GM12892 (cell line): ENCODE measurements at regions not wholly inside any gene's neighbourhood (a gene's known extent, or its start where the extent isn't known, plus 50 kb on each side); places are given as distances from the start of the nearest gene placed in this dataset.
"Not testable (repeated sequence)": the region's sequence is repeated elsewhere in the genome, so short reads cannot be mapped to it uniquely, and the experiment has no call there.

Source experiments
- DNase-seq: peaks from one replicate; pipeline ENCODE4 v3.0.0; 2011; ENCODE audit not compliant: insufficient read length
- FAIRE-seq: peaks from 2 replicates; lab custom pipeline; 2011; peaks lifted over from hg19 to GRCh38; lab: Jason Lieb, UNC
- POLR2A ChIP-seq: IDR thresholded peaks from 2 replicates; pipeline ENCODE4 v1.6.1; 2011; ENCODE audit warnings: low read depth, low read length, control low read depth
- POLR2AphosphoS5 ChIP-seq: IDR thresholded peaks from 2 replicates; pipeline ENCODE4 v1.6.1; 2011; ENCODE audit warnings: low read depth, low read length, control low read depth
- TAF1 ChIP-seq: IDR thresholded peaks from 2 replicates; pipeline ENCODE4 v1.6.1; 2011; ENCODE audit warnings: low read depth, mild to moderate bottlenecking, control low read depth, low read length, borderline replicate concordance

- TF ChIP-seq POLR2AphosphoS5 = no peak
- no peak for TF ChIP-seq TAF1
- no peak for TF ChIP-seq POLR2A
- FAIRE-seq (no peak), DNase-seq (no peak)
Observed at GRCh38 chr18:9003406-9004100, 98.9 kb upstream of the NDUFV2 start.

DNA sequence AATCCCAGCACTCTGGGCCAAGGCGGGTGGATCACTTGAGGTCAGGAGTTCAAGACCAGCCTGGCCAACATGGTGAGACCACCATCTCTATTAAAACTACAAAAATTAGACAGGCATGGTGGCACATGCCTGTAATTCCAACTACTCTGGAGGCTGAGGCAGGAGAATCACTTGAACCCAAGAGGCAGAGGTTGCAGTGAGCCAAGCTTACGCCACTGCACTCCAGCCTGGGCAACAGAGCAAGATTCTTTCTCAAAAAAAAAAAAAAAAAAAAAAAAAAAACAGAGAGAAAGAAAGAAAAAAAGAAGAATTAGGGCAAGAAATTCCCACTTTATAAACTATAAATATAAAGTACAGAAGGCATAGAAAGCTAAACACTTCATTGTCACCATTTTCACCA is 98.2 kb upstream of the NDUFV2 start:
- DNase-seq = not testable (repeated sequence)
- peak; percentile 44 for FAIRE-seq

GRCh38 chr18:9007700-9008099 is 94.8 kb upstream of the NDUFV2 start:
- FAIRE-seq, DNase-seq: not testable (repeated sequence)

DNA sequence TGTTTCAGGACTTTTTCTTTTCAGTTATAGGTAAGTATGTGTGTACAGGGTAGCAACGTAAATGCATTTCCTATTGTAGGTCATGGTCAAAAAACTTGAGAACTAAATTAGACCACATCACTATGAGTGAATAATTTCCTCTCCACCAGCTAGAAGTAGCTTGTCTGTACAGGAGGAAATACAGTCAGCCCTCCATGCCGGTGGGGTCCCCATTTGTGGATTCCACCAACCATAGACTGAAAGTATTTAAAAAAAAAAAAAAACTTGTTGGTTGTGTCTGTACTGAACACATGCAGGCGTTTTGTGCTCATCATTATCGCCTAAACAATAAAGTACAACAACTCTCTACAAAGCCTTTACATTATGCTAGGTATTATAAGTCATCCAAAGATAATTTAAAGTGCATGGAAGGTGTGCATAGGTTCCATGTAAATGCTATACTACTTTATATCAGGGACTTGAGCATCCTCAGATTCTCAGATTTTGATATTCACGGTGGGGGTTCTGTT is 94.2 kb upstream of the NDUFV2 start:
- FAIRE-seq = no peak
- TF ChIP-seq POLR2AphosphoS5 (no peak), POLR2A (no peak), TAF1 (no peak)
- no peak for DNase-seq

DNA sequence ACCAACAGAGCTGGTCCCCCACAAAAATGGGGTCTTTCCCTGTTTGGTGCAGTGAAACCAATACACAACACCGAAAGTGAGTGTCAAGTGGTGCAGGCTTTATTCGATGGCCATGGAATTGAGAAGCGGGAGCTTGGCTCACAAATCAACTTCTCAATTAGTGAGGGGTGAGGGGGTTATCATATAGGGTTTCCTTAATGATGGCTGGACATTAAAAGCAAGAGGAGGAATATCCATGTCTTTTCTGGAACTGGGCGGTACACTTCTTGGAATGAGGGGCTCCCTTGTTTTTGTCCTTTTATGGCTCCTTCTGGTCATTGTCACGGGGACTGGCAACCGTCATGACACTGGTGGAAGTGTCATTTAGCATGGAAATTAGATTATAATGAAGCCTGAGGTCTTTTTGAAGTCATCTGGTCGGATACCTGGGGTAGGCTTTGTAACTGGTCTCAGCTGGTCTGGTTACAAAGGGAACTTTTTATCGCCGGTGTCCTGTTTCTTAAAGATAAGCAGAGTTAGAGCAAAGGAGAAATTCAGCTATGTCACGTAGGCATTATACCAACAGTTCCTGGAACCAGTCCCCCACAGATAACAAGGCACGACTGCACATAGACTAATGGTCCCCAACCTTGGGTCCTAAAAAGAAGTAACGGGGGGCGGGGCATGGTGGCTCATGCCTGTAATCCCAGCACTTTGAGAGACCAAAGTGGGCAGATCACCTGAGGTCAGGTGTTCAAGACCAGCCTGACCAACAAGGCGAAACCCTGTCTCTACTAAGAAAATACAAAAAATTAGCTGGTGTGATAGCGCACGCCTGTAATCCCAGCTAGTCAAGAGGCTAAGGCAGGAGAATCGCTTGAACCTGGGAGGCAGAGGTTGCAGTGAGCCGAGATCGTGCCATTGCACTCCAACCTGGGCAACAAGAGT is 93.5 kb upstream of the NDUFV2 start:
- FAIRE-seq (no peak), DNase-seq (no peak)
- TF ChIP-seq POLR2A (no peak), TAF1 (no peak), POLR2AphosphoS5 (no peak)

DNA sequence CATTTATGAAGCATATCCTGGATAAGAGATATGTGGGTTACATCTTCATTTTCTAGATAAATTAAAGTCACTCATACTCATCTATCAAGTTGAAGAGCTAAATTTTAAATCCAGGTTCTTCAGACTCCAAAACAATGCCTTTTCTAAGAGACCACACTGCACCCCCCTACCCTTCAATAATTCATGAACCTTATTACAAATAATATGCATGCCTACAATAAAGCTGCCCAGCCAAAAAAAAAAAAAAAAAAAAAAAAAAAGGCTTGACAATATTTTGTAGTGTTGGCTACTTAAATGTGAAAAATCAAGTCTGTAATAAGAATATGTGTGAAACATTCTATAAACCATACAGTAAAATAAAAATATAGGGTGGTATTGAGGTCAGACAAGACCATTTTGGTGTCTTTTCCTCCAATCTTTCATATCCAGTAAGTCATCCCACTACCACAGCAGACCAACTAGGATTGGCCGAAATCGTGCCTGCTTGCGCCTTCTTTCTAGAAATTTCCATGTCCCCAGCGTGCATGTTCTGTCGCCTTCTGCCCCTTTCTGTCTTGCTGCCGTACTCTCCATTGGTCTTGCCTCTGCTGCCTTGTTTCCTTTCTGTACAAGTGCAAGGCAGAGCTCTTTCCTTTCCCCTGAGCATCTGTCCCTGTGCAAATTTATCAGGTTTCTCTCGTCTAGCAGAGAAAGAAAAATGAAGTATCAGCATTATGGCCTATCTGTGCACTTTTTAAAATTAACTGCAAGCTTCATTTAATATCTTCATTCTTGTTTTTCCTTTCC is 92.6 kb upstream of the NDUFV2 start:
- DNase-seq (no peak), FAIRE-seq (no peak)
- TF ChIP-seq TAF1 = no peak
- no peak for TF ChIP-seq POLR2AphosphoS5
- TF ChIP-seq POLR2A = no peak

GRCh38 chr18:9011431-9011830 is 91.1 kb upstream of the NDUFV2 start:
- TF ChIP-seq POLR2AphosphoS5 (no peak), POLR2A (no peak), TAF1 (no peak)
- DNase-seq (no peak), FAIRE-seq (no peak)

- DNase-seq (no peak), FAIRE-seq (no peak)
- TF ChIP-seq POLR2A (no peak), TAF1 (no peak), POLR2AphosphoS5 (no peak)
Observed at GRCh38 chr18:9013926-9014373, 88.5 kb upstream of the NDUFV2 start.

DNA sequence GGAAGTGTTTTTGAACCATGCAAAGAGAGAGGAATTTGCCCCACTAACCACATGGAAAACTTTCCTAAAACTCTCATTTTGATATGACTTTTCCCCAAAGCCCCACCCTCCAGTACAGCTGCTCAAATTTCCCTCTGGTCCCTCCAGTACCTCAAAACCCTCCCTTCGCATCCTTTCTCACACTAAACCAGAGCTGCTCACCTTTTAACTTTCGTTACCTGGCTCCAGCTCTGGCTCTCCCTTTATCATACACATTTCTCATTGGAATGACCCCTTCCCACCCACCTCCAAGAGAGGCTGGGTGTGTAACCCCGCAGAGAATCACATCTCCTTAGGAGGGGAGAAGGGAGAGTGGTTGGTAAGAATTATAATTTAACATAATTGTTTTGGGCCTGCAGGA is 86.8 kb upstream of the NDUFV2 start:
- FAIRE-seq (no peak), DNase-seq (no peak)
- TF ChIP-seq POLR2AphosphoS5 = no peak
- no peak for TF ChIP-seq POLR2A
- no peak for TF ChIP-seq TAF1

- FAIRE-seq (no peak), DNase-seq (no peak)
- TF ChIP-seq POLR2AphosphoS5 (no peak), TAF1 (no peak), POLR2A (no peak)
Observed at GRCh38 chr18:9016633-9017166, 85.8 kb upstream of the NDUFV2 start.
